ENCODE measurements at regions not wholly inside any gene's neighbourhood (a gene's known extent, or its start where the extent isn't known, plus 50 kb on each side); places are given as distances from the start of the nearest gene placed in this dataset.

GRCh38 chr19:23062921-23063320, 53.9 kb upstream of the ZNF730 start:
- H3K36me3 ChIP-seq (ENCODE audit: control insufficient read depth in 1 of 2, insufficient read depth in 2 of 2, low read length in 2 of 2): no peaks in the 10 kb centered on the region
- H4K20me1 ChIP-seq (ENCODE audit: insufficient read depth): no peaks in the 10 kb centered on the region
- H3K79me2 ChIP-seq (ENCODE audit: insufficient read depth, low read length): no peaks in the 10 kb centered on the region
- ChIA-PET POLR2A (no interaction called here), CTCF (no interaction called here), RAD21 (ENCODE audit: low non-redundant PET in 1 of 2, low total read pairs in 2 of 2, uncharacterized antibody in 2 of 2, unreplicated experiment in 2 of 2) (no interaction called here)
- no peak overlapping the region for H3K4me3 ChIP-seq (replicated peaks in 1 of 2; ENCODE audit: low read depth in 1 of 2, low read length in 2 of 2)
- BruUV-seq (replicated peaks): no TSS peak
- H3K9me3 ChIP-seq (ENCODE audit: control insufficient read depth in 1 of 2, insufficient read depth in 1 of 2, low read depth in 1 of 2, low read length in 2 of 2): peaks cover 0 to 50% of the 10 kb centered on the region in 2 experiments; a peak in 2 of 4 replicates
- no peaks in the 10 kb centered on the region for H3K4me1 ChIP-seq (ENCODE audit: control insufficient read depth in 1 of 2, insufficient read depth in 2 of 2, low read length in 2 of 2)
- DNase-seq (ENCODE audit: low read depth, low spot score): no peak
- intact Hi-C loops (cut with micrococcal nuclease): no loop called here
- no peak overlapping the region for H3K4me2 ChIP-seq (ENCODE audit: low read length)
- no peak overlapping the region for H2AFZ ChIP-seq (ENCODE audit: low read depth, low read length, poor library complexity, severe bottlenecking)
- H3K27me3 ChIP-seq (ENCODE audit: insufficient read depth, low read length): no peaks in the 10 kb centered on the region
- H3K27ac ChIP-seq (ENCODE audit: low read depth, low read length): no peak overlapping the region
- H3K9ac ChIP-seq (ENCODE audit: low read length): no peak overlapping the region
- H3K9me2 ChIP-seq (ENCODE audit: insufficient read depth): no peaks in the 10 kb centered on the region
- TF ChIP-seq ZFX (IDR thresholded peaks at IDR 0.05): no peak
- TF ChIP-seq, protein P1, sequence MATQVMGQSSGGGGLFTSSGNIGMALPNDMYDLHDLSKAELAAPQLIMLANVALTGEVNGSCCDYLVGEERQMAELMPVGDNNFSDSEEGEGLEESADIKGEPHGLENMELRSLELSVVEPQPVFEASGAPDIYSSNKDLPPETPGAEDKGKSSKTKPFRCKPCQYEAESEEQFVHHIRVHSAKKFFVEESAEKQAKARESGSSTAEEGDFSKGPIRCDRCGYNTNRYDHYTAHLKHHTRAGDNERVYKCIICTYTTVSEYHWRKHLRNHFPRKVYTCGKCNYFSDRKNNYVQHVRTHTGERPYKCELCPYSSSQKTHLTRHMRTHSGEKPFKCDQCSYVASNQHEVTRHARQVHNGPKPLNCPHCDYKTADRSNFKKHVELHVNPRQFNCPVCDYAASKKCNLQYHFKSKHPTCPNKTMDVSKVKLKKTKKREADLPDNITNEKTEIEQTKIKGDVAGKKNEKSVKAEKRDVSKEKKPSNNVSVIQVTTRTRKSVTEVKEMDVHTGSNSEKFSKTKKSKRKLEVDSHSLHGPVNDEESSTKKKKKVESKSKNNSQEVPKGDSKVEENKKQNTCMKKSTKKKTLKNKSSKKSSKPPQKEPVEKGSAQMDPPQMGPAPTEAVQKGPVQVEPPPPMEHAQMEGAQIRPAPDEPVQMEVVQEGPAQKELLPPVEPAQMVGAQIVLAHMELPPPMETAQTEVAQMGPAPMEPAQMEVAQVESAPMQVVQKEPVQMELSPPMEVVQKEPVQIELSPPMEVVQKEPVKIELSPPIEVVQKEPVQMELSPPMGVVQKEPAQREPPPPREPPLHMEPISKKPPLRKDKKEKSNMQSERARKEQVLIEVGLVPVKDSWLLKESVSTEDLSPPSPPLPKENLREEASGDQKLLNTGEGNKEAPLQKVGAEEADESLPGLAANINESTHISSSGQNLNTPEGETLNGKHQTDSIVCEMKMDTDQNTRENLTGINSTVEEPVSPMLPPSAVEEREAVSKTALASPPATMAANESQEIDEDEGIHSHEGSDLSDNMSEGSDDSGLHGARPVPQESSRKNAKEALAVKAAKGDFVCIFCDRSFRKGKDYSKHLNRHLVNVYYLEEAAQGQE (IDR thresholded peaks at IDR 0.05; ENCODE audit: low read depth): no peak
- TF ChIP-seq SP1 (IDR thresholded peaks at IDR 0.05; ENCODE audit: low read depth): no peak
- TF ChIP-seq TCF7L2 (IDR thresholded peaks at IDR 0.05; ENCODE audit: borderline replicate concordance, extremely low read depth, insufficient read depth, insufficient read length): no peak
- no peak for TF ChIP-seq JUND (IDR thresholded peaks at IDR 0.05)
- no peak for TF ChIP-seq SRF (IDR thresholded peaks at IDR 0.05; ENCODE audit: low read depth)
- TF ChIP-seq RAD21 (IDR thresholded peaks at IDR 0.05; ENCODE audit: low read depth): no peak
- no peak for TF ChIP-seq ATF3 (IDR thresholded peaks at IDR 0.05)
- no peak for TF ChIP-seq EZH2phosphoT487 (IDR thresholded peaks at IDR 0.05; ENCODE audit: borderline replicate concordance)
- TF ChIP-seq, protein P2, sequence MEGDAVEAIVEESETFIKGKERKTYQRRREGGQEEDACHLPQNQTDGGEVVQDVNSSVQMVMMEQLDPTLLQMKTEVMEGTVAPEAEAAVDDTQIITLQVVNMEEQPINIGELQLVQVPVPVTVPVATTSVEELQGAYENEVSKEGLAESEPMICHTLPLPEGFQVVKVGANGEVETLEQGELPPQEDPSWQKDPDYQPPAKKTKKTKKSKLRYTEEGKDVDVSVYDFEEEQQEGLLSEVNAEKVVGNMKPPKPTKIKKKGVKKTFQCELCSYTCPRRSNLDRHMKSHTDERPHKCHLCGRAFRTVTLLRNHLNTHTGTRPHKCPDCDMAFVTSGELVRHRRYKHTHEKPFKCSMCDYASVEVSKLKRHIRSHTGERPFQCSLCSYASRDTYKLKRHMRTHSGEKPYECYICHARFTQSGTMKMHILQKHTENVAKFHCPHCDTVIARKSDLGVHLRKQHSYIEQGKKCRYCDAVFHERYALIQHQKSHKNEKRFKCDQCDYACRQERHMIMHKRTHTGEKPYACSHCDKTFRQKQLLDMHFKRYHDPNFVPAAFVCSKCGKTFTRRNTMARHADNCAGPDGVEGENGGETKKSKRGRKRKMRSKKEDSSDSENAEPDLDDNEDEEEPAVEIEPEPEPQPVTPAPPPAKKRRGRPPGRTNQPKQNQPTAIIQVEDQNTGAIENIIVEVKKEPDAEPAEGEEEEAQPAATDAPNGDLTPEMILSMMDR (IDR thresholded peaks at IDR 0.05 in 2 of 3, conservative IDR thresholded peaks at IDR 0.05 in 1 of 3; ENCODE audit: borderline replicate concordance in 1 of 3, insufficient read depth in 1 of 3, low read depth in 2 of 3, low read length in 2 of 3): no peak
- TF ChIP-seq POLR2A (IDR thresholded peaks at IDR 0.05; ENCODE audit: borderline replicate concordance, extremely low read depth, insufficient read depth, insufficient read length): no peak
- no peak for TF ChIP-seq EZH2 (IDR thresholded peaks at IDR 0.05)
- no peak for TF ChIP-seq CEBPB (IDR thresholded peaks at IDR 0.05; ENCODE audit: low read depth)
- TF ChIP-seq YY1 (IDR thresholded peaks at IDR 0.05; ENCODE audit: extremely low read depth, insufficient replicate concordance, low read depth, low read length): no peak
- no peak for TF ChIP-seq CBX3 (IDR thresholded peaks at IDR 0.05; ENCODE audit: low read depth)
- TF ChIP-seq, protein P3, sequence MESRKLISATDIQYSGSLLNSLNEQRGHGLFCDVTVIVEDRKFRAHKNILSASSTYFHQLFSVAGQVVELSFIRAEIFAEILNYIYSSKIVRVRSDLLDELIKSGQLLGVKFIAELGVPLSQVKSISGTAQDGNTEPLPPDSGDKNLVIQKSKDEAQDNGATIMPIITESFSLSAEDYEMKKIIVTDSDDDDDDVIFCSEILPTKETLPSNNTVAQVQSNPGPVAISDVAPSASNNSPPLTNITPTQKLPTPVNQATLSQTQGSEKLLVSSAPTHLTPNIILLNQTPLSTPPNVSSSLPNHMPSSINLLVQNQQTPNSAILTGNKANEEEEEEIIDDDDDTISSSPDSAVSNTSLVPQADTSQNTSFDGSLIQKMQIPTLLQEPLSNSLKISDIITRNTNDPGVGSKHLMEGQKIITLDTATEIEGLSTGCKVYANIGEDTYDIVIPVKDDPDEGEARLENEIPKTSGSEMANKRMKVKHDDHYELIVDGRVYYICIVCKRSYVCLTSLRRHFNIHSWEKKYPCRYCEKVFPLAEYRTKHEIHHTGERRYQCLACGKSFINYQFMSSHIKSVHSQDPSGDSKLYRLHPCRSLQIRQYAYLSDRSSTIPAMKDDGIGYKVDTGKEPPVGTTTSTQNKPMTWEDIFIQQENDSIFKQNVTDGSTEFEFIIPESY (IDR thresholded peaks at IDR 0.05; ENCODE audit: extremely low read depth, insufficient replicate concordance, low read length): no peak
- no peak for TF ChIP-seq SIN3A (IDR thresholded peaks at IDR 0.05; ENCODE audit: low read depth)
- TF ChIP-seq ZNF274 (IDR thresholded peaks at IDR 0.05; ENCODE audit: low read depth, low read length): no peak
- TF ChIP-seq ELF1 (IDR thresholded peaks at IDR 0.05; ENCODE audit: borderline replicate concordance, low read depth): no peak
- no peak for TF ChIP-seq FOSL1 (IDR thresholded peaks at IDR 0.05; ENCODE audit: low read depth)
- ATAC-seq: no peak
